DND-41 (cell line): ENCODE measurements at regions not wholly inside any gene's neighbourhood (a gene's known extent, or its start where the extent isn't known, plus 50 kb on each side); places are given as distances from the start of the nearest gene placed in this dataset.

Experiments used
- EZH2 ChIP-seq: IDR thresholded peaks from 3 replicates; pipeline ENCODE4 v1.6.1; 2012; ENCODE audit warnings: borderline replicate concordance, low read depth, mild to moderate bottlenecking, moderate library complexity, low read length, inconsistent platforms; ENCODE audit not compliant: severe bottlenecking
- TF ChIP-seq, protein P1 (sequence below): IDR thresholded peaks from 2 replicates; pipeline ENCODE4 v1.5.1; 2012; ENCODE audit warnings: borderline replicate concordance, low read length, moderate library complexity, mild to moderate bottlenecking; ENCODE audit not compliant: poor library complexity, severe bottlenecking; ENCODE audit errors: extremely low read depth

GRCh38 chr10:65708057-65708456 is 1217.8 kb upstream of the LRRTM3 start:
- TF ChIP-seq EZH2 = no peak
- TF ChIP-seq, protein P1, sequence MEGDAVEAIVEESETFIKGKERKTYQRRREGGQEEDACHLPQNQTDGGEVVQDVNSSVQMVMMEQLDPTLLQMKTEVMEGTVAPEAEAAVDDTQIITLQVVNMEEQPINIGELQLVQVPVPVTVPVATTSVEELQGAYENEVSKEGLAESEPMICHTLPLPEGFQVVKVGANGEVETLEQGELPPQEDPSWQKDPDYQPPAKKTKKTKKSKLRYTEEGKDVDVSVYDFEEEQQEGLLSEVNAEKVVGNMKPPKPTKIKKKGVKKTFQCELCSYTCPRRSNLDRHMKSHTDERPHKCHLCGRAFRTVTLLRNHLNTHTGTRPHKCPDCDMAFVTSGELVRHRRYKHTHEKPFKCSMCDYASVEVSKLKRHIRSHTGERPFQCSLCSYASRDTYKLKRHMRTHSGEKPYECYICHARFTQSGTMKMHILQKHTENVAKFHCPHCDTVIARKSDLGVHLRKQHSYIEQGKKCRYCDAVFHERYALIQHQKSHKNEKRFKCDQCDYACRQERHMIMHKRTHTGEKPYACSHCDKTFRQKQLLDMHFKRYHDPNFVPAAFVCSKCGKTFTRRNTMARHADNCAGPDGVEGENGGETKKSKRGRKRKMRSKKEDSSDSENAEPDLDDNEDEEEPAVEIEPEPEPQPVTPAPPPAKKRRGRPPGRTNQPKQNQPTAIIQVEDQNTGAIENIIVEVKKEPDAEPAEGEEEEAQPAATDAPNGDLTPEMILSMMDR = no peak
